ENCODE measurements at regions not wholly inside any gene's neighbourhood (a gene's known extent, or its start where the extent isn't known, plus 50 kb on each side); places are given as distances from the start of the nearest gene placed in this dataset.

DNA sequence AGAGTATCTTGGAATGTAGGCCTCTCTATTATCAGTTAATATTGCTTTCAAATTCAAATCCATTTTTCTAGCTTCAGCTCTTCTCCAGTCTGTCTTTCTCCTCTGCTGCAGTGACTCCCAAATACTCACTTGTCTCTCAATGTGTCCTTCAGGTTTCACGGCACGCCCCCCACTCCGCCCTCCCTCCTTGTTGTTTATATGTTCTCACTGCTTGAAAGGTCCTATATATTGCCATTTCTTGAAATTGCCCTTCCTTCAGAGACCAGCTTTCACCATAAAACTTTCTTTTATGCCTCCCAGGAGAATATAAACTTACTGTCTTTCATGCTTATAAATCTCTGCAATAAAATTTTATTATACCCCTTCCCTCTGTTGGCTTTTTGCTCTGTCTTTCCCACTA is 668.2 kb downstream of the CCSER2 start:
- no peak overlapping the region for H3K4ac ChIP-seq (ENCODE audit: low read depth, low read length)
- DNase-seq, result no peak
- WGBS (ENCODE audit: extremely low coverage, insufficient read length, low lambda C conversion rate), result no CpG with 5 or more reads among the region's 3 CpGs
- no peak overlapping the region for H4K8ac ChIP-seq (replicated peaks; ENCODE audit: insufficient read length, low read depth, low read length)
- no peak overlapping the region for H3K23ac ChIP-seq (ENCODE audit: insufficient read length, low read depth, low read length)
- H3K27me3 ChIP-seq (ENCODE audit: insufficient read depth, low read length), result no peaks in the 10 kb centered on the region
- no peak overlapping the region for H2BK15ac ChIP-seq (ENCODE audit: low read depth, low read length)
- no peak overlapping the region for H2BK12ac ChIP-seq (ENCODE audit: insufficient read length, low read depth, low read length)
- H2AK5ac ChIP-seq (ENCODE audit: insufficient read length, low read length), result no peak overlapping the region
- H3T11ph ChIP-seq (ENCODE audit: low read length), result no peak overlapping the region
- H3K9me3 ChIP-seq (ENCODE audit: control insufficient read depth, low read depth, low read length), result no peaks in the 10 kb centered on the region
- Mint-ChIP-seq H3K4me1 (peaks cover 3 to 5% of the 10 kb centered on the region in 2 experiments), H3K27me3 (ENCODE audit: low read depth) (no peaks in the 10 kb centered on the region), H3K27ac (no peak overlapping the region), H3K9me3 (0 out of 5 replicates have a peak, but pooled peaks cover 3 to 5% of the 10 kb centered on the region in 2 experiments), H3K36me3 (ENCODE audit: insufficient read depth in 1 of 3, low read depth in 3 of 3) (peaks cover 0 to 3% (median 1%) of the 10 kb centered on the region in 3 experiments; a peak in 2 of 7 replicates), H3K4me3 (no peak overlapping the region)
- no peak overlapping the region for H2BK120ac ChIP-seq (ENCODE audit: low read depth, low read length, poor library complexity, severe bottlenecking)
- no peak overlapping the region for H2AFZ ChIP-seq (ENCODE audit: low read length)
- H4K91ac ChIP-seq (ENCODE audit: insufficient read length, low read depth, low read length), result no peak overlapping the region
- no peak overlapping the region for H3K56ac ChIP-seq (ENCODE audit: insufficient read length, low read depth, low read length)
- H3K79me2 ChIP-seq (ENCODE audit: insufficient read depth, low read length), result no peaks in the 10 kb centered on the region
- no peak overlapping the region for H2BK20ac ChIP-seq (ENCODE audit: low read depth, low read length, poor library complexity, severe bottlenecking)
- no peak overlapping the region for H3K4me2 ChIP-seq (ENCODE audit: insufficient read depth, insufficient read length, low read length)
- no peak overlapping the region for H2BK5ac ChIP-seq (ENCODE audit: insufficient read length, low read length)
- no peaks in the 10 kb centered on the region for H3K4me1 ChIP-seq (ENCODE audit: insufficient read depth, low read length)
- H3K23me2 ChIP-seq (ENCODE audit: insufficient read length, low read depth, low read length, poor library complexity, severe bottlenecking), result no peaks in the 10 kb centered on the region
- H4K20me1 ChIP-seq (ENCODE audit: control insufficient read depth, insufficient read depth, insufficient read length), result no peaks in the 10 kb centered on the region
- no peak overlapping the region for H3K9ac ChIP-seq (ENCODE audit: extremely low read depth, insufficient read length, low read length)
- H3K27ac ChIP-seq (ENCODE audit: insufficient read length, low read depth, low read length), result no peak overlapping the region
- H3K14ac ChIP-seq (ENCODE audit: insufficient read depth, low read length), result no peak overlapping the region
- TF ChIP-seq, protein P1, sequence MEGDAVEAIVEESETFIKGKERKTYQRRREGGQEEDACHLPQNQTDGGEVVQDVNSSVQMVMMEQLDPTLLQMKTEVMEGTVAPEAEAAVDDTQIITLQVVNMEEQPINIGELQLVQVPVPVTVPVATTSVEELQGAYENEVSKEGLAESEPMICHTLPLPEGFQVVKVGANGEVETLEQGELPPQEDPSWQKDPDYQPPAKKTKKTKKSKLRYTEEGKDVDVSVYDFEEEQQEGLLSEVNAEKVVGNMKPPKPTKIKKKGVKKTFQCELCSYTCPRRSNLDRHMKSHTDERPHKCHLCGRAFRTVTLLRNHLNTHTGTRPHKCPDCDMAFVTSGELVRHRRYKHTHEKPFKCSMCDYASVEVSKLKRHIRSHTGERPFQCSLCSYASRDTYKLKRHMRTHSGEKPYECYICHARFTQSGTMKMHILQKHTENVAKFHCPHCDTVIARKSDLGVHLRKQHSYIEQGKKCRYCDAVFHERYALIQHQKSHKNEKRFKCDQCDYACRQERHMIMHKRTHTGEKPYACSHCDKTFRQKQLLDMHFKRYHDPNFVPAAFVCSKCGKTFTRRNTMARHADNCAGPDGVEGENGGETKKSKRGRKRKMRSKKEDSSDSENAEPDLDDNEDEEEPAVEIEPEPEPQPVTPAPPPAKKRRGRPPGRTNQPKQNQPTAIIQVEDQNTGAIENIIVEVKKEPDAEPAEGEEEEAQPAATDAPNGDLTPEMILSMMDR (conservative IDR thresholded peaks at IDR 0.05), result no peak
- no peak overlapping the region for H3K18ac ChIP-seq (ENCODE audit: insufficient read length, low read depth, low read length)
- H4K5ac ChIP-seq (ENCODE audit: insufficient read length, low read depth, low read length), result no peak overlapping the region
- no peaks in the 10 kb centered on the region for H3K79me1 ChIP-seq (ENCODE audit: insufficient read depth, low read depth, low read length, poor library complexity, severe bottlenecking)

Measured in H9 (cell line).